ENCODE measurements at regions not wholly inside any gene's neighbourhood (a gene's known extent, or its start where the extent isn't known, plus 50 kb on each side); places are given as distances from the start of the nearest gene placed in this dataset.

DNA sequence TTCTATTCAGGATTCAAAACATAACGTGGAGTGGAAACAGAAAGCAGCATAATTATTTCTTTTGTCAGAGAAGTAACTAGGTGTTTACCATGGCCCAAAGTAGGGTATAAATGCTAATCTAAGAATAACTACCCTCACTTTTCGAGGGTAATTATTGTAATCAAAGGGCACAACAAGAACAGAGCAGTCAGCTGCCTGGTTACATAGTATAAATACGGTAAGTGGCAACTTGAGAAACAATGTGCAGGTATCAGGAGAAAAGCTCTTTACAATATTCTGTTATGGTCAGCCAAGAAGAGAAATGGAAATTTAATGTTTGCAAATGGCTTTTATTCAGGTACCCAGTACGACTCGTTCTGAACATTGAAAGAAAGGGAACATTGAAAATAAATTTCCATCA, 242.0 kb upstream of the NPY start:
- no peak for ATAC-seq (ENCODE audit: insufficient read depth, low read depth)
- H3K27me3 ChIP-seq (ENCODE audit: insufficient read depth, low read length, poor library complexity): no peaks in the 10 kb centered on the region
- H3K36me3 ChIP-seq (ENCODE audit: insufficient read depth, low read length): no peaks in the 10 kb centered on the region
- H3K9ac ChIP-seq (ENCODE audit: low read depth, low read length): no peak overlapping the region
- H3K4me1 ChIP-seq (ENCODE audit: insufficient read depth, low read length): no peaks in the 10 kb centered on the region
- DNase-seq: no peak
- H3K79me2 ChIP-seq (ENCODE audit: insufficient read depth, low read length): no peaks in the 10 kb centered on the region
- H3K4me3 ChIP-seq (ENCODE audit: low read depth in 1 of 2, low read length in 2 of 2): no peak overlapping the region
- no peaks in the 10 kb centered on the region for H3K9me3 ChIP-seq (ENCODE audit: insufficient read depth, low read length, severe bottlenecking)
- no peaks in the 10 kb centered on the region for H4K20me1 ChIP-seq (ENCODE audit: insufficient read depth, low read length)
- no peak overlapping the region for H3K27ac ChIP-seq (ENCODE audit: low read length)
- no peak overlapping the region for H2AFZ ChIP-seq (ENCODE audit: low read depth, low read length)
- H3K4me2 ChIP-seq (ENCODE audit: insufficient read depth, low read length): no peak overlapping the region
- TF ChIP-seq EZH2 (IDR thresholded peaks at IDR 0.05; ENCODE audit: borderline replicate concordance, low read depth, low read length, severe bottlenecking): no peak
- TF ChIP-seq, protein P1, sequence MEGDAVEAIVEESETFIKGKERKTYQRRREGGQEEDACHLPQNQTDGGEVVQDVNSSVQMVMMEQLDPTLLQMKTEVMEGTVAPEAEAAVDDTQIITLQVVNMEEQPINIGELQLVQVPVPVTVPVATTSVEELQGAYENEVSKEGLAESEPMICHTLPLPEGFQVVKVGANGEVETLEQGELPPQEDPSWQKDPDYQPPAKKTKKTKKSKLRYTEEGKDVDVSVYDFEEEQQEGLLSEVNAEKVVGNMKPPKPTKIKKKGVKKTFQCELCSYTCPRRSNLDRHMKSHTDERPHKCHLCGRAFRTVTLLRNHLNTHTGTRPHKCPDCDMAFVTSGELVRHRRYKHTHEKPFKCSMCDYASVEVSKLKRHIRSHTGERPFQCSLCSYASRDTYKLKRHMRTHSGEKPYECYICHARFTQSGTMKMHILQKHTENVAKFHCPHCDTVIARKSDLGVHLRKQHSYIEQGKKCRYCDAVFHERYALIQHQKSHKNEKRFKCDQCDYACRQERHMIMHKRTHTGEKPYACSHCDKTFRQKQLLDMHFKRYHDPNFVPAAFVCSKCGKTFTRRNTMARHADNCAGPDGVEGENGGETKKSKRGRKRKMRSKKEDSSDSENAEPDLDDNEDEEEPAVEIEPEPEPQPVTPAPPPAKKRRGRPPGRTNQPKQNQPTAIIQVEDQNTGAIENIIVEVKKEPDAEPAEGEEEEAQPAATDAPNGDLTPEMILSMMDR (IDR thresholded peaks at IDR 0.05; ENCODE audit: borderline replicate concordance, extremely low read depth, low read length, poor library complexity, severe bottlenecking): no peak

DNA sequence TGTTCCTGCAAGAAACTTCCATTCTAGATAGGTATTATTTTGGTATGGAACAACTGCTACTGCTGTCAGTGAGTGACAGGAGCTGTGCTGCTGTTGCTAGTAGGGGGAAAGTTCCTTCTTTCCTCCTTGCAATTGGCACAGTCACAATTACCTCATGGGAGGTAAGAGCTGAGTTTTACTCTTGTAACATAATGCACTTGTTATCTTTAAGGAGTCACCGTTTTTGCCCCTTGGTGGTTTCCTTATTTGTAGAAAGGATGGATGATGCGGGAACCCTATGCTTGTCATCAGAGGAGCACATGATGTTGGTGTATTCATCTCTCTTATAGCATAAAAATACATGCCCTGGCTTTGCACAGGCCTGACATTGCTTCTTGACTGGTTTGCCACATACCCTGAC, 234.7 kb upstream of the NPY start:
- TF ChIP-seq EZH2 (IDR thresholded peaks at IDR 0.05; ENCODE audit: borderline replicate concordance, low read depth, low read length, severe bottlenecking): no peak
- TF ChIP-seq, protein P1 (IDR thresholded peaks at IDR 0.05; ENCODE audit: borderline replicate concordance, extremely low read depth, low read length, poor library complexity, severe bottlenecking): no peak
- DNase-seq (no peak), ATAC-seq (ENCODE audit: insufficient read depth, low read depth) (no peak)

DNA sequence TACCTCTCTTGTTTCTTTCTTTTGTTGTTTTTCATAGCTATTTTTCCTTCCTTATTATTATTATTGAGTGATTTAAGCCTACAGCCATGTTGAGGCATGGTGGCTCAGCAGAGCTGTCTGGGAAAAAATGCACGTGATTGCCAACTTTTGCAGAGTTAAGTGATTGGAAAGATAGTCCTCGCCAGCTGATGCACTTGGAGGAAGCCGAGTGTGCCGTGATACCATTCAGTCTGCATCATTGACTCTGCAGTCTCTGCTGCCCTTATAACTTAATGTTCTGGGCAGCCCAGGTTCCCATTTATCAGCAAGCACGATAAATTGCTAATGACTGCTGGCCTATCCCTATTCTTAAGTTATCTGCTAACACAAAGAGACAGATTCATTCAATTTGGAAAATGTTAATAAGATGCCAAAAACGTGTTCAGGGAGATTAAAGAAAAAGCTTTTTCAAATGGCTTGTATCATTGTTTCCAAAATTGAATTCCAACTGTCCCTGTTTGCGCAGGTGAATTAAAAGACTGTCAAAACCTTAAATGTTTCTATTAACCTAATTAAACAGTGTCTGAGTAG, 232.9 kb upstream of the NPY start:
- no peaks in the 10 kb centered on the region for H3K9me3 ChIP-seq (ENCODE audit: insufficient read depth, low read length, severe bottlenecking)
- H4K20me1 ChIP-seq (ENCODE audit: insufficient read depth, low read length): no peaks in the 10 kb centered on the region
- H3K4me1 ChIP-seq (ENCODE audit: insufficient read depth, low read length): peaks cover 12% of the 10 kb centered on the region
- H3K27ac ChIP-seq (ENCODE audit: low read length): no peak overlapping the region
- no peaks in the 10 kb centered on the region for H3K36me3 ChIP-seq (ENCODE audit: insufficient read depth, low read length)
- H3K4me2 ChIP-seq (ENCODE audit: insufficient read depth, low read length): no peak overlapping the region
- H3K9ac ChIP-seq (ENCODE audit: low read depth, low read length): no peak overlapping the region
- DNase-seq (no peak), ATAC-seq (ENCODE audit: insufficient read depth, low read depth) (no peak)
- H3K27me3 ChIP-seq (ENCODE audit: insufficient read depth, low read length, poor library complexity): peaks cover 26% of the 10 kb centered on the region
- H3K4me3 ChIP-seq (ENCODE audit: low read depth in 1 of 2, low read length in 2 of 2): no peak overlapping the region
- H2AFZ ChIP-seq (ENCODE audit: low read depth, low read length): no peak overlapping the region
- no peaks in the 10 kb centered on the region for H3K79me2 ChIP-seq (ENCODE audit: insufficient read depth, low read length)
- TF ChIP-seq, protein P1 (IDR thresholded peaks at IDR 0.05; ENCODE audit: borderline replicate concordance, extremely low read depth, low read length, poor library complexity, severe bottlenecking): no peak
- no peak for TF ChIP-seq EZH2 (IDR thresholded peaks at IDR 0.05; ENCODE audit: borderline replicate concordance, low read depth, low read length, severe bottlenecking)

More for the DNA sequence above, 234.7 kb upstream of the NPY start:
- no peak overlapping the region for H3K4me2 ChIP-seq (ENCODE audit: insufficient read depth, low read length)
- H2AFZ ChIP-seq (ENCODE audit: low read depth, low read length): no peak overlapping the region
- no peaks in the 10 kb centered on the region for H3K79me2 ChIP-seq (ENCODE audit: insufficient read depth, low read length)
- H3K36me3 ChIP-seq (ENCODE audit: insufficient read depth, low read length): no peaks in the 10 kb centered on the region
- no peak overlapping the region for H3K9ac ChIP-seq (ENCODE audit: low read depth, low read length)
- H4K20me1 ChIP-seq (ENCODE audit: insufficient read depth, low read length): no peaks in the 10 kb centered on the region
- H3K27ac ChIP-seq (ENCODE audit: low read length): no peak overlapping the region
- H3K9me3 ChIP-seq (ENCODE audit: insufficient read depth, low read length, severe bottlenecking): no peaks in the 10 kb centered on the region
- peaks cover 18% of the 10 kb centered on the region for H3K27me3 ChIP-seq (ENCODE audit: insufficient read depth, low read length, poor library complexity)
- no peak overlapping the region for H3K4me3 ChIP-seq (ENCODE audit: low read depth in 1 of 2, low read length in 2 of 2)
- peaks cover 12% of the 10 kb centered on the region for H3K4me1 ChIP-seq (ENCODE audit: insufficient read depth, low read length)

Data from DND-41 (cell line).